CD4-positive, alpha-beta T cell (primary cell): ENCODE measurements at regions not wholly inside any gene's neighbourhood (a gene's known extent, or its start where the extent isn't known, plus 50 kb on each side); places are given as distances from the start of the nearest gene placed in this dataset.

Experiments used
- ATAC-seq: fragments of 200-7000 bp; cut with Tn5 transposase; one replicate; pipeline ENCODE4 v1.10.0; 2022; ENCODE audit warnings: mild to moderate bottlenecking; ENCODE audit not compliant: poor library complexity
- CTCF ChIA-PET: fragments of 350-600 bp; sonication (Branson Sonifier 250); formaldehyde crosslinking; loops from one replicate; lab custom pipeline; 2021; ENCODE audit warnings: antibody characterized with exemption, inconsistent platforms; lab: Charles Lee
- POLR2A ChIA-PET: fragments of 350-600 bp; sonication (Branson Sonifier 250); formaldehyde crosslinking; loops from one replicate; lab custom pipeline; 2021; ENCODE audit warnings: antibody characterized with exemption, inconsistent platforms; lab: Charles Lee
- DNase-seq, 14 experiments: peaks; one replicate each; pipeline ENCODE4 v3.0.0-alpha.2; 2013 to 2020; ENCODE audit warnings: mixed read lengths in 2 of 14
- H3K27ac ChIP-seq, 2 donors: one replicate each; pipeline versions ENCODE4 v1.5.1 to v1.7.0; 2013; ENCODE audit warnings: low read length in 2 of 2, low read depth in 1 of 2, mild to moderate bottlenecking in 1 of 2
- H3K27me3 ChIP-seq, 2 experiments: 1 replicate in 1 of 2; 2 replicates in 1 of 2; pipeline versions ENCODE4 v1.6.1 to v1.7.0; 2013; ENCODE audit warnings: low read length in 2 of 2, control low read depth in 1 of 2, mild to moderate bottlenecking in 1 of 2, moderate library complexity in 1 of 2; ENCODE audit not compliant: insufficient read depth in 2 of 2, control insufficient read depth in 1 of 2
- H3K36me3 ChIP-seq: one replicate; pipeline ENCODE4 v1.6.1; 2013; ENCODE audit warnings: low read length, control low read depth; ENCODE audit not compliant: insufficient read depth
- H3K4me1 ChIP-seq: one replicate; pipeline ENCODE4 v1.6.1; 2013; ENCODE audit warnings: low read length, control low read depth; ENCODE audit not compliant: insufficient read depth
- H3K4me3 ChIP-seq: one replicate; pipeline ENCODE4 v1.5.1; 2013; ENCODE audit warnings: mild to moderate bottlenecking, low read length, moderate library complexity
- H3K9me3 ChIP-seq, 2 experiments: 1 replicate in 1 of 2; 2 replicates in 1 of 2; pipeline versions ENCODE4 v1.6.1 to v1.7.0; 2013; ENCODE audit warnings: low read length in 2 of 2, mild to moderate bottlenecking in 2 of 2, control low read depth in 1 of 2, moderate library complexity in 1 of 2; ENCODE audit not compliant: control insufficient read depth in 1 of 2, insufficient read depth in 1 of 2
- H3K27ac Mint-ChIP-seq: one replicate; pipeline ENCODE4 v1.8.0; 2020; ENCODE audit warnings: mixed read lengths
- H3K27me3 Mint-ChIP-seq: one replicate; pipeline ENCODE4 v1.8.0; 2021; ENCODE audit warnings: mixed read lengths
- H3K36me3 Mint-ChIP-seq: one replicate; pipeline ENCODE4 v1.8.0; 2021; ENCODE audit warnings: low read depth, mixed read lengths
- H3K4me1 Mint-ChIP-seq: one replicate; pipeline ENCODE4 v1.8.0; 2021; ENCODE audit warnings: low read depth, mixed read lengths
- H3K4me3 Mint-ChIP-seq: one replicate; pipeline ENCODE4 v1.8.0; 2020; ENCODE audit warnings: mild to moderate bottlenecking, mixed read lengths
- H3K9me3 Mint-ChIP-seq: one replicate; pipeline ENCODE4 v1.8.0; 2020; ENCODE audit warnings: mixed read lengths
- CTCF ChIP-seq: fragments of 200-600 bp; IDR thresholded peaks from one replicate; pipeline ENCODE4 v1.8.0; 2022; ENCODE audit warnings: antibody characterized with exemption, mild to moderate bottlenecking
- intact Hi-C, 2 experiments: fragments of 100-400 bp; cut with DNase I in 1 of 2; cut with micrococcal nuclease in 1 of 2; formaldehyde crosslinking; loops; one replicate each; pipeline versions ENCODE4 v1.15.1 to v1.9.0; 2023 to 2025; cut with DNase I, micrococcal nuclease

GRCh38 chr3:81395739-81396513 lies 365.5 kb downstream of the GBE1 start:
- Histone ChIP-seq H3K9me3 (no peaks in the 10 kb centered on the region), H3K4me1 (no peaks in the 10 kb centered on the region), H3K4me3 (no peak overlapping the region), H3K27ac (no peak overlapping the region), H3K36me3 (no peaks in the 10 kb centered on the region), H3K27me3 (no peaks in the 10 kb centered on the region)
- Mint-ChIP-seq H3K9me3 (peaks cover 5% of the 10 kb centered on the region), H3K27me3 (no peaks in the 10 kb centered on the region), H3K36me3 (no peaks in the 10 kb centered on the region), H3K4me3 (no peak overlapping the region), H3K4me1 (no peaks in the 10 kb centered on the region), H3K27ac (no peak overlapping the region)
- intact Hi-C loops: no loop called here
- TF ChIP-seq CTCF: no peak
- ChIA-PET POLR2A (no interaction called here), CTCF (no interaction called here)
- ATAC-seq (no peak), DNase-seq (no peak)

GRCh38 chr3:81394651-81395524 lies 366.6 kb downstream of the GBE1 start:
- no peaks in the 10 kb centered on the region for H3K4me1 Mint-ChIP-seq
- Histone ChIP-seq H3K9me3 (no peaks in the 10 kb centered on the region), H3K4me1 (no peaks in the 10 kb centered on the region), H3K27ac (no peak overlapping the region), H3K4me3 (no peak overlapping the region), H3K36me3 (no peaks in the 10 kb centered on the region), H3K27me3 (no peaks in the 10 kb centered on the region)
- CTCF ChIA-PET: no interaction called here
- ATAC-seq (no peak), DNase-seq (no peak)
- H3K9me3 Mint-ChIP-seq: peaks cover 5% of the 10 kb centered on the region
- POLR2A ChIA-PET: no interaction called here
- intact Hi-C loops: no loop called here
- no peaks in the 10 kb centered on the region for H3K27me3 Mint-ChIP-seq
- no peak overlapping the region for H3K27ac Mint-ChIP-seq
- no peak overlapping the region for H3K4me3 Mint-ChIP-seq
- H3K36me3 Mint-ChIP-seq: no peaks in the 10 kb centered on the region
- TF ChIP-seq CTCF: no peak

- Histone ChIP-seq H3K27ac (no peak overlapping the region), H3K4me1 (no peaks in the 10 kb centered on the region), H3K4me3 (no peak overlapping the region), H3K9me3 (no peaks in the 10 kb centered on the region), H3K36me3 (no peaks in the 10 kb centered on the region), H3K27me3 (no peaks in the 10 kb centered on the region)
- DNase-seq (no peak), ATAC-seq (no peak)
- ChIA-PET POLR2A (no interaction called here), CTCF (no interaction called here)
- Mint-ChIP-seq H3K4me3 (no peak overlapping the region), H3K27me3 (no peaks in the 10 kb centered on the region), H3K27ac (no peak overlapping the region), H3K36me3 (no peaks in the 10 kb centered on the region), H3K4me1 (no peaks in the 10 kb centered on the region), H3K9me3 (peaks cover 5% of the 10 kb centered on the region)
- intact Hi-C loops: no loop called here
- no peak for TF ChIP-seq CTCF
Observed at GRCh38 chr3:81393251-81393650, 368.2 kb downstream of the GBE1 start.
